ENCODE measurements at regions not wholly inside any gene's neighbourhood (a gene's known extent, or its start where the extent isn't known, plus 50 kb on each side); places are given as distances from the start of the nearest gene placed in this dataset.
"Not testable (repeated sequence)": the region's sequence is repeated elsewhere in the genome, so short reads cannot be mapped to it uniquely, and the experiment has no call there.

DNA sequence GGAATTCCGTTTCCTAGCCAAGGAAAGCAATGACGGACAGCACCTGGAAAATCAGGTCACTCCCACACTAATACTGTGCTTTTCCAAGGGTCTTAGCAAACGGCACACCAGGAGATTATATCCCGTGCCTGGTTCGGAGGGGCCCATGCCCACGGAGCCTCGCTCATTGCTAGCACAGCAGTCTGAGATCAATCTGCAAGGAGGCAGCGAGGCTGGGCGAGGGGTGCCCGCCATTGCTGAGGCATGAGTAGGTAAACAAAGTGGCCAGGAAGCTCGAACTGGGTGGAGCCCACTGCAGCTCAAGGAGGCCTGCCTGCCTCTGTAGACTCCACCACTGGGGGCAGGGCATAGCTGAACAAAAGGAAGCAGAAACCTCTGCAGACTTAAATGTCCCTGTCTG, 181.1 kb downstream of the SEC23A start:
- TF ChIP-seq, protein P1, sequence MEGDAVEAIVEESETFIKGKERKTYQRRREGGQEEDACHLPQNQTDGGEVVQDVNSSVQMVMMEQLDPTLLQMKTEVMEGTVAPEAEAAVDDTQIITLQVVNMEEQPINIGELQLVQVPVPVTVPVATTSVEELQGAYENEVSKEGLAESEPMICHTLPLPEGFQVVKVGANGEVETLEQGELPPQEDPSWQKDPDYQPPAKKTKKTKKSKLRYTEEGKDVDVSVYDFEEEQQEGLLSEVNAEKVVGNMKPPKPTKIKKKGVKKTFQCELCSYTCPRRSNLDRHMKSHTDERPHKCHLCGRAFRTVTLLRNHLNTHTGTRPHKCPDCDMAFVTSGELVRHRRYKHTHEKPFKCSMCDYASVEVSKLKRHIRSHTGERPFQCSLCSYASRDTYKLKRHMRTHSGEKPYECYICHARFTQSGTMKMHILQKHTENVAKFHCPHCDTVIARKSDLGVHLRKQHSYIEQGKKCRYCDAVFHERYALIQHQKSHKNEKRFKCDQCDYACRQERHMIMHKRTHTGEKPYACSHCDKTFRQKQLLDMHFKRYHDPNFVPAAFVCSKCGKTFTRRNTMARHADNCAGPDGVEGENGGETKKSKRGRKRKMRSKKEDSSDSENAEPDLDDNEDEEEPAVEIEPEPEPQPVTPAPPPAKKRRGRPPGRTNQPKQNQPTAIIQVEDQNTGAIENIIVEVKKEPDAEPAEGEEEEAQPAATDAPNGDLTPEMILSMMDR (conservative IDR thresholded peaks at IDR 0.05; ENCODE audit: low read length) = not testable (repeated sequence)
- TF ChIP-seq EZH2phosphoT487 (IDR thresholded peaks at IDR 0.05; ENCODE audit: borderline replicate concordance, low read depth, low read length) = not testable (repeated sequence)

Measured in OCI-LY7 (cell line).